GM23338 (cell line): ENCODE measurements at regions not wholly inside any gene's neighbourhood (a gene's known extent, or its start where the extent isn't known, plus 50 kb on each side); places are given as distances from the start of the nearest gene placed in this dataset.

ENCODE experiments used
- ATAC-seq: fragments of 200-7000 bp; cut with Tn5 transposase; 3 replicates; pipeline ENCODE4 v1.9.1; 2020
- DNase-seq: peaks from one replicate; pipeline ENCODE4 v3.0.0-alpha.2; 2015; ENCODE audit warnings: low spot score
- H2AFZ ChIP-seq: fragments of 200-600 bp; sonication (generic); 2 replicates; pipeline ENCODE4 v1.8.0; 2016; ENCODE audit warnings: antibody characterized with exemption, mild to moderate bottlenecking, moderate library complexity
- H3F3A ChIP-seq: fragments of 200-600 bp; sonication (generic); replicated peaks from 2 replicates; pipeline ENCODE4 v1.8.0; 2017; ENCODE audit warnings: antibody characterized with exemption, mixed run types, low read depth
- H3K27ac ChIP-seq: fragments of 200-600 bp; sonication (generic); 2 replicates; pipeline ENCODE4 v1.6.1; 2016; ENCODE audit warnings: low read depth
- H3K27me3 ChIP-seq: fragments of 200-600 bp; sonication (generic); 2 replicates; pipeline ENCODE4 v1.8.0; 2016; ENCODE audit warnings: mild to moderate bottlenecking, mixed run types, moderate library complexity; ENCODE audit not compliant: insufficient read depth
- H3K36me3 ChIP-seq: fragments of 200-600 bp; sonication (generic); 2 replicates; pipeline ENCODE4 v1.8.0; 2016; ENCODE audit warnings: mild to moderate bottlenecking; ENCODE audit not compliant: insufficient read depth
- H3K4me1 ChIP-seq: fragments of 200-600 bp; sonication (generic); 2 replicates; pipeline ENCODE4 v1.8.0; 2016; ENCODE audit warnings: mild to moderate bottlenecking, moderate library complexity; ENCODE audit not compliant: insufficient read depth
- H3K4me2 ChIP-seq: fragments of 200-600 bp; sonication (generic); 2 replicates; pipeline ENCODE4 v1.7.1; 2017; ENCODE audit warnings: mixed run types
- H3K4me3 ChIP-seq: fragments of 200-600 bp; sonication (generic); 2 replicates; pipeline ENCODE4 v1.6.1; 2016; ENCODE audit warnings: mixed run types
- H3K79me2 ChIP-seq: fragments of 200-600 bp; sonication (generic); replicated peaks from 2 replicates; pipeline ENCODE4 v1.8.0; 2017; ENCODE audit warnings: mild to moderate bottlenecking; ENCODE audit not compliant: insufficient read depth
- H3K9me2 ChIP-seq: fragments of 200-600 bp; sonication (generic); 2 replicates; pipeline ENCODE4 v1.8.0; 2017; ENCODE audit not compliant: insufficient read depth
- H4K20me1 ChIP-seq: fragments of 200-600 bp; sonication (generic); replicated peaks from 2 replicates; pipeline ENCODE4 v1.8.0; 2017; ENCODE audit warnings: mild to moderate bottlenecking; ENCODE audit not compliant: insufficient read depth
- H3K27ac Mint-ChIP-seq: 2 replicates; pipeline ENCODE4 v1.8.0; 2020; ENCODE audit warnings: inconsistent platforms, mild to moderate bottlenecking, moderate library complexity, mixed read lengths
- H3K27me3 Mint-ChIP-seq: 3 replicates; pipeline ENCODE4 v1.8.0; 2022; ENCODE audit warnings: low read depth, mild to moderate bottlenecking, moderate library complexity, mixed read lengths, inconsistent platforms; ENCODE audit not compliant: insufficient read depth, poor library complexity
- H3K36me3 Mint-ChIP-seq: 3 replicates; pipeline ENCODE4 v1.8.0; 2021; ENCODE audit warnings: low read depth, mild to moderate bottlenecking, inconsistent platforms, moderate library complexity, mixed read lengths
- H3K4me1 Mint-ChIP-seq: 3 replicates; pipeline ENCODE4 v1.8.0; 2020; ENCODE audit warnings: mild to moderate bottlenecking, inconsistent platforms, mixed read lengths
- H3K4me3 Mint-ChIP-seq: 3 replicates; pipeline ENCODE4 v1.8.0; 2021; ENCODE audit warnings: moderate library complexity, mild to moderate bottlenecking, inconsistent platforms, mixed read lengths
- H3K9me3 Mint-ChIP-seq: 3 replicates; pipeline ENCODE4 v1.8.0; 2020; ENCODE audit warnings: moderate library complexity, mild to moderate bottlenecking, inconsistent platforms, mixed read lengths
- ETS1 ChIP-seq: IDR thresholded peaks from 2 replicates; pipeline ENCODE4 v1.6.1; 2016; ENCODE audit warnings: antibody characterized with exemption
- REST ChIP-seq: IDR thresholded peaks from one replicate; pipeline ENCODE4 v1.6.1; 2018; ENCODE audit warnings: antibody characterized with exemption; ENCODE audit not compliant: unreplicated experiment
- STAT1 ChIP-seq: IDR thresholded peaks from one replicate; pipeline ENCODE4 v1.6.1; 2016; ENCODE audit warnings: antibody characterized with exemption; ENCODE audit not compliant: unreplicated experiment
- ZNF331 ChIP-seq: fragments of 250-450 bp; sonication (Bioruptor Pico); IDR thresholded peaks from 2 replicates; pipeline ENCODE4 v1.5.0; 2020; ENCODE audit warnings: low read depth, mild to moderate bottlenecking, moderate library complexity
- ZNF462 ChIP-seq: fragments of 250-450 bp; sonication (Bioruptor Pico); IDR thresholded peaks from 2 replicates; pipeline ENCODE4 v1.5.0; 2020; ENCODE audit warnings: mild to moderate bottlenecking, moderate library complexity

GRCh38 chr15:93497291-93497690, 408.3 kb upstream of the RGMA start (continued):
- TF ChIP-seq STAT1: no peak

GRCh38 chr15:93496888-93497287, 407.9 kb upstream of the RGMA start:
- Mint-ChIP-seq H3K27ac (peak overlapping the region; percentile 20; the same call in 1 of the 2 replicates), H3K27me3 (no peaks in the 10 kb centered on the region), H3K9me3 (no peaks in the 10 kb centered on the region), H3K4me3 (no peak overlapping the region), H3K36me3 (no peaks in the 10 kb centered on the region), H3K4me1 (peaks cover 16% of the 10 kb centered on the region)
- H3K27ac ChIP-seq: no peak overlapping the region
- DNase-seq (no peak), ATAC-seq (no peak)
- no peak for TF ChIP-seq ZNF331 (CRISPR knock-in tag)
- TF ChIP-seq STAT1: no peak
- TF ChIP-seq REST: no peak
- no peak for TF ChIP-seq ZNF462
- TF ChIP-seq ETS1: no peak
- no peaks in the 10 kb centered on the region for H3K79me2 ChIP-seq
- H3K36me3 ChIP-seq: no peaks in the 10 kb centered on the region
- H2AFZ ChIP-seq: peak overlapping the region; percentile 93; the same call in 1 of the 2 replicates
- peaks cover 14% of the 10 kb centered on the region; the same call in 1 of the 2 replicates for H3K4me1 ChIP-seq
- H3K4me3 ChIP-seq: no peak overlapping the region
- 0 out of 2 replicates have a peak, but pooled peaks cover 5% of the 10 kb centered on the region for H3K9me2 ChIP-seq
- H4K20me1 ChIP-seq: no peaks in the 10 kb centered on the region
- no peaks in the 10 kb centered on the region for H3K27me3 ChIP-seq
- H3F3A ChIP-seq: no peaks in the 10 kb centered on the region
- no peak overlapping the region for H3K4me2 ChIP-seq
